Activated CD8-positive, alpha-beta memory T cell treated with anti-CD3 and anti-CD28 coated beads, Interleukin-2, amount 10 ng/mL, durations not matched to agents 7 days and 5 days (primary cell): ENCODE measurements at regions not wholly inside any gene's neighbourhood (a gene's known extent, or its start where the extent isn't known, plus 50 kb on each side); places are given as distances from the start of the nearest gene placed in this dataset.

Experiments used
- ATAC-seq: fragments of 150-1000 bp; cut with Tn5 transposase; one replicate; pipeline ENCODE4 v1.10.0; 2021; ENCODE audit warnings: moderate library complexity
- CTCF ChIA-PET: fragments of 350-600 bp; sonication (Branson Sonifier 250); formaldehyde crosslinking; loops from one replicate; lab custom pipeline; 2021; ENCODE audit warnings: antibody characterized with exemption; lab: Charles Lee
- DNase-seq: peaks from one replicate; pipeline ENCODE4 v3.0.0-alpha.2; 2020
- H3K27ac Mint-ChIP-seq: one replicate; pipeline ENCODE4 v1.8.0; 2021; ENCODE audit warnings: mild to moderate bottlenecking, mixed read lengths
- H3K27me3 Mint-ChIP-seq: one replicate; pipeline ENCODE4 v1.8.0; 2021; ENCODE audit warnings: mixed read lengths
- H3K36me3 Mint-ChIP-seq: one replicate; pipeline ENCODE4 v1.8.0; 2021; ENCODE audit warnings: mild to moderate bottlenecking, mixed read lengths
- H3K4me1 Mint-ChIP-seq: one replicate; pipeline ENCODE4 v1.8.0; 2021; ENCODE audit warnings: mixed read lengths
- H3K4me3 Mint-ChIP-seq: one replicate; pipeline ENCODE4 v1.8.0; 2021; ENCODE audit warnings: mild to moderate bottlenecking, moderate library complexity, mixed read lengths
- H3K9me3 Mint-ChIP-seq: one replicate; pipeline ENCODE4 v1.8.0; 2022; ENCODE audit warnings: low read depth, mixed read lengths

DNA sequence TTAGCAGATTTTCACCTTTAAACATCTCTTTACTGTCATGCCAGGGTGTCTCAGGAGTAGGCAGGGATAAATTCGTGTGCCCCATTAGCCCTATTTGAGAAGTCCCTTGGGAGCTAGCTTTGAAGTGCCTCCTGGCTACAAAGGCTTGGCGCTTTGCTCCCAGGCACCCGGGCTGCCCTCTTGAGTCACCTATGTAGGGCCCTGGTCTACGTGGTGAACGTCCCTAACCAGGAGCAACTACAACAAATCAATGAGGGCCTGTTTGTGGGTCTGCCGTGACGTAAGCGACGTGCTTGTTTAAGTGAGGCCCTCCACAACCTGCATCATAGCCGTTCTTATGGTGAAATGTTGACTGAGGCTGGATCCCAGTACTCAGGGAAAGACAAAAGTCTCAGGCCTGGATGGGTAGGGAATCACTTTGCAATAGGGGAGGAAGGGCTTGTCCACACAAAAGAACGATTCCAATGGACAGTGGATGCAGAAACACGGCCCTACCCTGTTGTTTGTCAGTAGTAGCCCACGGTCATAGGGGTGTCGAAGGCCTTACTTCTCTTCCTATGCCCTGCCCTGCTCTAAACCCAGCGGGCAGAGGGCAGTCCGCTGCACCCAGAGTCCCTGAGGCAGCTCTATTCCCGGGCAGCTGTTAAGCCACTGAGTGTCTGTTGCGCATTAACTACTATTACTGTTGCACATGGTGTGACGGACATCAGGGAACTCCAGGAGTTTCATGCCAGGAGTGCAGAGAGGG lies 93.9 kb downstream of the INHBB start:
- Mint-ChIP-seq H3K36me3 (no peaks in the 10 kb centered on the region), H3K27ac (no peak overlapping the region), H3K27me3 (peaks cover 56% of the 10 kb centered on the region), H3K9me3 (no peaks in the 10 kb centered on the region), H3K4me1 (peaks cover 3% of the 10 kb centered on the region), H3K4me3 (no peak overlapping the region)
- CTCF ChIA-PET: no interaction called here
- ATAC-seq: no peak
- DNase-seq: no peak

DNA sequence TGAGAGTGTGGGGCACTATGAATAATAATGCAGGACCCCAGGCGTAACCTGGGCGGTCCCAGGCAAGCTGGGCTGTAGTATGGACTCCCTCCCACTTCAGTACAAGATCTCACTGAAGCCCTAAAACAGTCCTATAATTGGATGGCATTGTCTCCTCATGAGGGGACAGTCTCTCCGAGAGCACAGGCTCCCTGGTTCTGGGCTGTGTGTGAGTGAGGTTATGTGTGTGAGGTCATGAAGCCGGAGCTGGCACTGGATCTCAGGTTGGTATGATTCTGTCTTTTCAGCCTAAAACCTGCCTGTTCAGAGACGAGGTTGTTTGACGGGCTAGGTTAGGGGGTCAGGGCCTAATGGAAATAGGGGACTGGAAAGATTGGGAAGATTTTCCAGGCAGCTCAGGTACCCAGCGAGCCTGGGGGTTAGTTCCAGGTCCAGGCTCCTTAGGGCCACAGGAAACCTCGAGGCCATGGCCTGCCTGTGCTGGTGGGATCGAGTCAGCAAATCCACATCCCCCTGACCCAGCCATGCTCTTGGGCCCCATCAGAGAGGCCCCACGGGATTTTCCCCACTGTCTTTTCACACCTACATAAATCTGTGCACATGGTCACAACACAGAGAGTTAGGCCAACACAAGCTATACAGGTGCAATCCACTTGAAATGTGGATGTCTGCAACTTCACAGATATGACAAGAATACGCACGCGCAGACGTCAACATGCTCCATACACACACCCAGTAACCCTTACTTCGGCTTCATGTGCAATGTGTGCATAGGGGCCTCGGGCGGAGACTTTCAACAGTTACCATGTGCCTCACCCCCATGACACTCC lies 94.8 kb downstream of the INHBB start:
- ATAC-seq (no peak), DNase-seq (no peak)
- CTCF ChIA-PET: no interaction called here
- Mint-ChIP-seq H3K27ac (no peak overlapping the region), H3K9me3 (no peaks in the 10 kb centered on the region), H3K27me3 (peaks cover 58% of the 10 kb centered on the region), H3K4me1 (peaks cover 3% of the 10 kb centered on the region), H3K4me3 (no peak overlapping the region), H3K36me3 (no peaks in the 10 kb centered on the region)

DNA sequence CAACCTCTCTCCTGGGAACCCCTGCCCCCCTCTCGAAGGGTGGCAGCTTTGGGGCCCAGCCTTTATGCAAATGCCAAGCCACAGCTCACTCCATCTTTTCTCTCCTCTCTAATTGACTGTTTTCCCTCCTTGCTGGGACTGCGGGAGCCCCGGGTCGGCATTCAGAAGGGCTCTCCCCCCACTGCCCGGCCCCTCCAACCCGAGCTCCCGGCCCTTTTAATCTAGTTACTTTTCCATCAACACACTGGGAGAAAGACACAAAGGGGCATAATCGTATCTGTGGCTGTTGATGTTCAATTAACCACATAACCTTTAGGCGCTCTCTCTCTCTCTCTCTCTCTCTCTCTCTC lies 95.4 kb downstream of the INHBB start:
- peaks cover 3% of the 10 kb centered on the region for H3K4me1 Mint-ChIP-seq
- peaks cover 58% of the 10 kb centered on the region for H3K27me3 Mint-ChIP-seq
- CTCF ChIA-PET: no interaction called here
- no peak overlapping the region for H3K27ac Mint-ChIP-seq
- no peak for DNase-seq
- no peak overlapping the region for H3K4me3 Mint-ChIP-seq
- ATAC-seq: no peak
- no peaks in the 10 kb centered on the region for H3K36me3 Mint-ChIP-seq
- H3K9me3 Mint-ChIP-seq: no peaks in the 10 kb centered on the region

- Mint-ChIP-seq H3K27ac (no peak overlapping the region), H3K9me3 (no peaks in the 10 kb centered on the region), H3K4me1 (peaks cover 3% of the 10 kb centered on the region), H3K36me3 (no peaks in the 10 kb centered on the region), H3K4me3 (no peak overlapping the region), H3K27me3 (peaks cover 54% of the 10 kb centered on the region)
- no peak for ATAC-seq
- no peak for DNase-seq
- CTCF ChIA-PET: no interaction called here
Measured at GRCh38 chr2:120441744-120442471, 96.0 kb downstream of the INHBB start.

GRCh38 chr2:120442541-120442922 lies 96.6 kb downstream of the INHBB start:
- Mint-ChIP-seq H3K36me3 (no peaks in the 10 kb centered on the region), H3K4me1 (peaks cover 3% of the 10 kb centered on the region), H3K27me3 (peaks cover 54% of the 10 kb centered on the region), H3K27ac (no peak overlapping the region), H3K9me3 (no peaks in the 10 kb centered on the region), H3K4me3 (no peak overlapping the region)
- no peak for DNase-seq
- ATAC-seq: no peak
- CTCF ChIA-PET: no interaction called here

DNA sequence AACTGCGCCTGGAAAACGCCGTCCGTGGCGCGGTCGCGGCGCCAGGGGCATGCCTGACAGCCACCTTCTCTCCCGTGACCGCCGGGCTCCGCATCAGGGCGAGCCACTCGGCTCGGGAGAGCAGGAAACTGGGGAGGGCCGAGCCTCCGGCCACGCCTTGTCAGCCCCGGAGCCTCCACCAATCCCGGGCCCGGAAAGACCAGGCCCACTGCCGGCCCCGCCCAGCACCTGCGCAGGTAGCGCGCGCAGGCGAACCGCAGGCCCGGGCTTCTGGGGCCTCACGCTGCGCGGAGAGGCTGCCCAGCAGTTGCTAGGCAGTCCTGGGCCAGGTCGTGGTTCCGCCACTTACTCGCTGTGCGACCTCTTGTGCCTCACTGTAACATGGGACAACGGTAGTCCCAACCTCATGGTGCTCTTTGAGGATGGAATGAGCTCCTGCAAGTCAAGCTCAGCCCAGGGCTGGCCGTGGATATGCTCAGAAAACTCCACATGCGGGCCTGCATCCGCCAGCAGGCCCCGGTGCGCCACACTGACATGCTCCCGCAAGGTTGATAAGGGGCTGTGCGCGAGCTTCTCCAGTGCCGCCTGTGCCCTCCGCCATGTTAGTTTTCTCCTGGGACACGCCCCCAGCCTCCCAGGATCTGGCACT lies 97.1 kb downstream of the INHBB start:
- H3K36me3 Mint-ChIP-seq: no peaks in the 10 kb centered on the region
- peaks cover 54% of the 10 kb centered on the region for H3K27me3 Mint-ChIP-seq
- ATAC-seq (peak; percentile 61), DNase-seq (no peak)
- H3K27ac Mint-ChIP-seq: no peak overlapping the region
- peaks cover 3% of the 10 kb centered on the region for H3K4me1 Mint-ChIP-seq
- CTCF ChIA-PET: interaction anchor here (1.5 kb wide), 1 partner anchor 20 kb away, joined by 3 read pairs; no protein-coding TSS in a partner anchor
- H3K4me3 Mint-ChIP-seq: no peak overlapping the region
- H3K9me3 Mint-ChIP-seq: no peaks in the 10 kb centered on the region

DNA sequence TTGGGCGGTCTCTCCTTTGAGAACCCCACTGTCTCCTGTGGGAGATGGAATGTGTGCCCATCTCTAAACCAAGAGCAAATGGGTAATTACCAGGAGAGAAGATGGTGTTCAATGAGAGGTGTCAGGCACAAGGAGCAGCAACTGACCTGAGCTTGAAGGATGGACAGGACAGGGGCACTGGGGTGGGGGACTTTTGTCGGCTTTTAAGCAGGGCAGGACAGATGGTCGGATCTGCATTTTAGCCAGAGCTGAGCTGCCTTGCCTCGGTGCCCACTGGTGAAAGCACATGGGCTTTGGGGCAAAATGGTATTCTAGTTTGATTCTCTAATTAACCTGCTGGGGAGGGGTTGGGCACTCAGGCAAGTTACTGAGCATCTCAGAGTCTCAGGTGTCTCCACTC lies 98.0 kb downstream of the INHBB start:
- no peak overlapping the region for H3K4me3 Mint-ChIP-seq
- no peak for DNase-seq
- H3K4me1 Mint-ChIP-seq: peaks cover 3% of the 10 kb centered on the region
- H3K9me3 Mint-ChIP-seq: no peaks in the 10 kb centered on the region
- no peak overlapping the region for H3K27ac Mint-ChIP-seq
- no peak for ATAC-seq
- no peaks in the 10 kb centered on the region for H3K36me3 Mint-ChIP-seq
- peaks cover 52% of the 10 kb centered on the region for H3K27me3 Mint-ChIP-seq
- CTCF ChIA-PET: interaction anchor here (1.5 kb wide), 1 partner anchor 20 kb away, joined by 3 read pairs; no protein-coding TSS in a partner anchor

DNA sequence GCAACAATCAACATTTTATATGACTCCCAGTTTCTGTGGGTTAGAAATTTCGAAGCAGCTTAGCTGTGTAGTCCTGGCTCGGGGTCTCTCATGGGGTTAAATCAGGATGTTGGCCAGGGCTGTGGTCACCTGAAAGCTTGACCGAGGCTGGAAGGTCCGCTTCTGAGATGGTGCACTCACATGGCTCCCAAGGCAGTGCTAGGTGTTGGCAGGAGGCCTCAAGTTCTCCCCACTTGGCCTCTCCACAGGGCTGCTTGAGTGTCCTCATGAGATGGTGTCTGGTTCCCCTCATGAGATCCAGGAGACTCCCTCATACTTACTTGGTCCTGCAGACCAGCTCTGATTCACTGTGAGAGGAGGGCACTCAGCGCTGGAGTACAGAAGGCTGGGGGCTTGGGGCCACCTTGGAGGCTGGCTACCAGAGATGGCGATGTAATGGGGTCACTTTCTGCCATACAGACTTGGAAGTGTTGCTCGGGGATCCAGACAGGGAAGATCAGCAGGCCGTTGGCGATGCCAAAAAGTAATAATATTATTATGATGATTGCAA lies 98.8 kb downstream of the INHBB start:
- ATAC-seq: no peak
- H3K4me1 Mint-ChIP-seq: peaks cover 3% of the 10 kb centered on the region
- H3K9me3 Mint-ChIP-seq: no peaks in the 10 kb centered on the region
- no peak overlapping the region for H3K27ac Mint-ChIP-seq
- no peak for DNase-seq
- no peaks in the 10 kb centered on the region for H3K36me3 Mint-ChIP-seq
- CTCF ChIA-PET: no interaction called here
- peaks cover 46% of the 10 kb centered on the region for H3K27me3 Mint-ChIP-seq
- H3K4me3 Mint-ChIP-seq: no peak overlapping the region

GRCh38 chr2:120445449-120446143 lies 99.7 kb downstream of the INHBB start:
- ATAC-seq (no peak), DNase-seq (no peak)
- Mint-ChIP-seq H3K4me3 (no peak overlapping the region), H3K9me3 (no peaks in the 10 kb centered on the region), H3K27ac (no peak overlapping the region), H3K27me3 (peaks cover 41% of the 10 kb centered on the region), H3K4me1 (peaks cover 3% of the 10 kb centered on the region), H3K36me3 (no peaks in the 10 kb centered on the region)
- CTCF ChIA-PET: no interaction called here

DNA sequence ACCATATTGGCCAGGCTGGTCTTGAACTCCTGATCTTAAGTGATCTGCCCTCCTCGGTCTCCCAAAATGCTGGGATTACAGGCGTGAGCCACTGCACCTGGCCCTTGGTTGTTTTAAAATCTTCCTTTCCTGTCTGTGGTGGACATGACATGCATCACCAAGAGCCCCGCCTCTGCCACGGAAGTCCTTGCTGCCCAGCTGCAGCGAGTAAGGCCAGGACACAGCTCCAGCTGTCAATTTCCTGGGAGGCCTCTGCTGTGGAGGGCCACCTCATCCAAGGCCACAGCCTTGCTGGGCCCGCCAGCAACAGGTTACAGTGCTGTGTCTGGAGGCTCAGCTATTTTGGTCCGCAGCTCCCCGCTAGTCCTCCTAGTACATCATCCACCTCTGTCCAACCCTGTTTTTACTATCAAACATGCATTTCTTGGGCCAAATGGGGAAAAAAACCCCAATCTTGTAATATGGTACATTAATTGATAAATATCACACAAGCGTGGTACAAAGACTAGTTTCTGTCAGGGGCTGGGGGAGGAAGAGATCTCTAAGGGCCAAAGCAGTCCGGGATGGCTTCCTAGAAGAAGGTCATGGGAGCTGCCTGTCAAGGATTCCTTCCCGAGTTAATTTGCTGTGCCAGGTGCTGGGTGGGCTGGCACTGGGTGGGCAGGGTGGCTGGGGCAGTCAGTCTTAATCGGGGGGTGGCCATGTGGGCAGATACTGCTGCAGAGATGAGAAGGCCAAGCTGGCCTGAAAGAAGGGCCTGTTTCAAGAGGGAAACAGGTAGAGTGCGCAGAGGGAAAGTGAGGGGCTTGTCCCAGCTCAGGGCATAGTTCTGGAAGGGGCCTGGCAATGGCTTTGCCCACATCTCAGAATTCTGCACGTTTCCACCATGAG lies 100.5 kb downstream of the INHBB start:
- CTCF ChIA-PET: no interaction called here
- Mint-ChIP-seq H3K27ac (no peak overlapping the region), H3K4me1 (peaks cover 3% of the 10 kb centered on the region), H3K9me3 (no peaks in the 10 kb centered on the region), H3K27me3 (peaks cover 32% of the 10 kb centered on the region), H3K4me3 (no peak overlapping the region), H3K36me3 (no peaks in the 10 kb centered on the region)
- ATAC-seq: no peak
- DNase-seq: no peak

DNA sequence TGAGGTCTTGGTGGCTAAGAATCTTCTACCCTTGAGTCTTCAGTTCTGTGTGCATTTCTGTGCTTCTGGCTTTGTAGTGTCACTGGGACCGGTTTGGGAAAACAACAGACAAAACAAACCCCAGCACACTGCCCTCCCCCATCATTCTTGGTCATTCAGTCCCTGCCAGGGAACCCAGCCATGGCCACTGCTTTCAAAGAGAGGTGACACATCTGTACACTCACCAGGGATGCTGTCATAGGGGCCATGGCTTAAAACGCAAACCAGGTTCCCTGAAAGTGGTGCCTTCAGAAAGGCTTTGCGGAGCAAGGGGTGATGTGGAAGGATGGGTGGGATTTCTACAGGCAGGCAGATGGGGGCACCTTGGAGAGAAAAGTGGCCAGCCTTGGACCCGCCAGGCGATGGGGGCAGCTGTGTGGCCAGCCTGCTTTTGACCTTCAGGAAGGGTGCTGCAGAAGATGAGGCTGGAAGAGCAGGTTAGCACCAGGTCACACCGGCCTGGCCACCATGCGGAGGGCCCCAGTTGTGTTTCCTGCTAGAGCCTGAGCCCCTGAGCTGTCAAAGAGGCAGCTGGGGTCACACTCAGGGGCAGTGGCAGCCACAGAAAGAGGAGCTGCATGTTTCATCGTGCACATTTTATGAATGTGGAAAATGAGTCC lies 101.3 kb downstream of the INHBB start:
- H3K36me3 Mint-ChIP-seq: no peaks in the 10 kb centered on the region
- CTCF ChIA-PET: no interaction called here
- DNase-seq: no peak
- ATAC-seq: no peak
- H3K4me1 Mint-ChIP-seq: peaks cover 3% of the 10 kb centered on the region
- H3K27ac Mint-ChIP-seq: no peak overlapping the region
- H3K27me3 Mint-ChIP-seq: peaks cover 25% of the 10 kb centered on the region
- no peaks in the 10 kb centered on the region for H3K9me3 Mint-ChIP-seq
- no peak overlapping the region for H3K4me3 Mint-ChIP-seq
